Activated B cell treated with CpG ODN at 0.5 μM for 24 hours (primary cell): ENCODE measurements at regions not wholly inside any gene's neighbourhood (a gene's known extent, or its start where the extent isn't known, plus 50 kb on each side); places are given as distances from the start of the nearest gene placed in this dataset.

Experiments
- ATAC-seq: fragments of 200-7000 bp; cut with Tn5 transposase; one replicate; pipeline ENCODE4 v1.10.0; 2021; ENCODE audit warnings: low read depth, mild to moderate bottlenecking, moderate library complexity
- CTCF ChIA-PET: fragments of 350-600 bp; sonication (Branson Sonifier 250); formaldehyde crosslinking; loops from one replicate; lab custom pipeline; 2021; ENCODE audit warnings: antibody characterized with exemption; lab: Charles Lee
- POLR2A ChIA-PET: fragments of 350-600 bp; sonication (Branson Sonifier 250); formaldehyde crosslinking; loops from one replicate; lab custom pipeline; 2021; ENCODE audit warnings: antibody characterized with exemption; lab: Charles Lee
- DNase-seq: peaks from one replicate; pipeline ENCODE4 v3.0.0; 2022
- H3K27ac Mint-ChIP-seq: one replicate; pipeline ENCODE4 v1.8.0; 2020; ENCODE audit warnings: mixed read lengths
- H3K27me3 Mint-ChIP-seq: one replicate; pipeline ENCODE4 v1.8.0; 2021; ENCODE audit warnings: mixed read lengths
- H3K36me3 Mint-ChIP-seq: one replicate; pipeline ENCODE4 v1.8.0; 2021; ENCODE audit warnings: low read depth, mixed read lengths
- H3K4me1 Mint-ChIP-seq: one replicate; pipeline ENCODE4 v1.8.0; 2021; ENCODE audit warnings: mixed read lengths
- H3K4me3 Mint-ChIP-seq: one replicate; pipeline ENCODE4 v1.8.0; 2020; ENCODE audit warnings: mild to moderate bottlenecking, mixed read lengths
- H3K9me3 Mint-ChIP-seq: one replicate; pipeline ENCODE4 v1.8.0; 2020; ENCODE audit warnings: mixed read lengths
- CTCF ChIP-seq: fragments of 200-600 bp; IDR thresholded peaks from one replicate; pipeline ENCODE4 v1.8.0; 2022; ENCODE audit warnings: antibody characterized with exemption, mild to moderate bottlenecking
- intact Hi-C: fragments of 100-400 bp; cut with micrococcal nuclease; formaldehyde crosslinking; loops from one replicate; pipeline ENCODE4 v1.15.1; 2024

GRCh38 chr2:47662552-47662951, 91.8 kb upstream of the KCNK12 start:
- Mint-ChIP-seq H3K27ac (no peak overlapping the region), H3K36me3 (no peaks in the 10 kb centered on the region), H3K27me3 (no peaks in the 10 kb centered on the region), H3K4me1 (peaks cover 38% of the 10 kb centered on the region), H3K9me3 (no peaks in the 10 kb centered on the region), H3K4me3 (no peak overlapping the region)
- TF ChIP-seq CTCF, result no peak
- ATAC-seq (no peak), DNase-seq (no peak)
- POLR2A ChIA-PET, result no interaction called here
- intact Hi-C loops, result loop anchor here (10.0 kb wide), 1 partner anchor 328 kb away; no protein-coding TSS in a partner anchor
- CTCF ChIA-PET, result no interaction called here

GRCh38 chr2:47661310-47661709, 90.5 kb upstream of the KCNK12 start:
- no peak for TF ChIP-seq CTCF
- Mint-ChIP-seq H3K36me3 (no peaks in the 10 kb centered on the region), H3K27ac (no peak overlapping the region), H3K27me3 (no peaks in the 10 kb centered on the region), H3K4me3 (no peak overlapping the region), H3K9me3 (no peaks in the 10 kb centered on the region), H3K4me1 (peaks cover 46% of the 10 kb centered on the region)
- POLR2A ChIA-PET, result no interaction called here
- ATAC-seq (no peak), DNase-seq (no peak)
- CTCF ChIA-PET, result no interaction called here
- intact Hi-C loops, result loop anchor here (10.0 kb wide), 1 partner anchor 327 kb away; no protein-coding TSS in a partner anchor

- H3K4me1 Mint-ChIP-seq, result peaks cover 58% of the 10 kb centered on the region
- ChIA-PET POLR2A (no interaction called here), CTCF (no interaction called here)
- no peak for DNase-seq
- no peaks in the 10 kb centered on the region for H3K9me3 Mint-ChIP-seq
- H3K36me3 Mint-ChIP-seq, result no peaks in the 10 kb centered on the region
- peak overlapping the region; percentile 24 for H3K27ac Mint-ChIP-seq
- ATAC-seq, result no peak
- H3K4me3 Mint-ChIP-seq, result no peak overlapping the region
- intact Hi-C loops, result loop anchor here (10.0 kb wide), 1 partner anchor 325 kb away; no protein-coding TSS in a partner anchor
- H3K27me3 Mint-ChIP-seq, result no peaks in the 10 kb centered on the region
- TF ChIP-seq CTCF, result no peak
Measured at GRCh38 chr2:47660168-47660567, 89.4 kb upstream of the KCNK12 start.

- H3K27ac Mint-ChIP-seq, result no peak overlapping the region
- H3K4me3 Mint-ChIP-seq, result no peak overlapping the region
- DNase-seq (no peak), ATAC-seq (no peak)
- peaks cover 70% of the 10 kb centered on the region for H3K4me1 Mint-ChIP-seq
- no peaks in the 10 kb centered on the region for H3K36me3 Mint-ChIP-seq
- no peaks in the 10 kb centered on the region for H3K9me3 Mint-ChIP-seq
- TF ChIP-seq CTCF, result no peak
- no peaks in the 10 kb centered on the region for H3K27me3 Mint-ChIP-seq
- intact Hi-C loops, result no loop called here
- CTCF ChIA-PET, result interaction anchor here (1.7 kb wide), 1 partner anchor 109 kb away, joined by 5 read pairs; no protein-coding TSS in a partner anchor
- POLR2A ChIA-PET, result no interaction called here
Measured at GRCh38 chr2:47658646-47659320, 88.0 kb upstream of the KCNK12 start.

- Mint-ChIP-seq H3K4me1 (peaks cover 68% of the 10 kb centered on the region), H3K27ac (peak overlapping the region; percentile 26), H3K9me3 (no peaks in the 10 kb centered on the region), H3K4me3 (no peak overlapping the region), H3K27me3 (no peaks in the 10 kb centered on the region), H3K36me3 (no peaks in the 10 kb centered on the region)
- ChIA-PET POLR2A (interaction anchor here (1.1 kb wide), 1 partner anchor 69 kb away, joined by 3 read pairs; no protein-coding TSS in a partner anchor), CTCF (interaction anchor here (0.7 to 1.7 kb wide), 2 partner anchors 94 to 109 kb away, joined by 3 to 5 read pairs; no protein-coding TSS in a partner anchor)
- DNase-seq (no peak), ATAC-seq (no peak)
- TF ChIP-seq CTCF, result no peak
- intact Hi-C loops, result no loop called here
Measured at GRCh38 chr2:47657886-47658489, 87.2 kb upstream of the KCNK12 start.
